IMR-90 (cell line): ENCODE measurements at regions not wholly inside any gene's neighbourhood (a gene's known extent, or its start where the extent isn't known, plus 50 kb on each side); places are given as distances from the start of the nearest gene placed in this dataset.

ENCODE experiments used
- ATAC-seq: fragments of 200-7000 bp; cut with Tn5 transposase; 2 replicates; pipeline ENCODE4 v1.9.1; 2020; ENCODE audit warnings: low read depth, mild to moderate bottlenecking, moderate library complexity
- BruUV-seq: library from RNA; stranded (reverse); fragments of 400-500 nt; replicated peaks from 2 replicates; lab custom pipeline; 2021; lab: Mats Ljungman, UMichigan
- CTCF ChIA-PET: fragments of 300-600 bp; formaldehyde crosslinking; extraction: SDS; loops from one replicate; lab custom pipeline; 2021; ENCODE audit warnings: antibody characterized with exemption; lab: Yijun Ruan, JAX
- POLR2A ChIA-PET: fragments of 300-600 bp; sonication (Branson Sonifier 250); formaldehyde crosslinking; loops from one replicate; lab custom pipeline; 2022; ENCODE audit warnings: antibody characterized with exemption; ENCODE audit not compliant: unreplicated experiment; lab: Charles Lee
- DNase-seq: peaks from one replicate; pipeline ENCODE4 v3.0.0; 2013
- H2AFZ ChIP-seq: replicated peaks from 2 replicates; pipeline ENCODE3; 2013; ENCODE audit warnings: low read length, mild to moderate bottlenecking; ENCODE audit not compliant: poor library complexity
- H2AK5ac ChIP-seq: 2 replicates; pipeline ENCODE4 v1.6.1; 2013; ENCODE audit warnings: low read depth, low read length, inconsistent platforms
- H2AK9ac ChIP-seq: replicated peaks from 2 replicates; pipeline ENCODE3; 2013; ENCODE audit warnings: mild to moderate bottlenecking, low read depth, low read length, moderate library complexity; ENCODE audit not compliant: poor library complexity
- H2BK120ac ChIP-seq: 2 replicates; pipeline ENCODE4 v1.6.1; 2013; ENCODE audit warnings: low read depth, low read length, inconsistent platforms
- H2BK15ac ChIP-seq: 3 replicates; pipeline ENCODE4 v1.6.1; 2013; ENCODE audit warnings: low read depth, low read length, inconsistent platforms
- H2BK20ac ChIP-seq: 2 replicates; pipeline ENCODE4 v1.6.1; 2013; ENCODE audit warnings: low read depth, mild to moderate bottlenecking, inconsistent platforms, low read length, moderate library complexity
- H2BK5ac ChIP-seq: 2 replicates; pipeline ENCODE4 v1.6.1; 2013; ENCODE audit warnings: mild to moderate bottlenecking, low read depth, low read length, inconsistent platforms; ENCODE audit not compliant: poor library complexity, severe bottlenecking
- H3K14ac ChIP-seq: replicated peaks from 2 replicates; pipeline ENCODE4 v1.6.1; 2013; ENCODE audit warnings: low read depth, low read length, inconsistent platforms
- H3K18ac ChIP-seq: 2 replicates; pipeline ENCODE4 v1.6.1; 2013; ENCODE audit warnings: low read depth, low read length, control low read depth
- H3K23ac ChIP-seq: 2 replicates; pipeline ENCODE4 v1.6.1; 2013; ENCODE audit warnings: low read depth, low read length, inconsistent platforms
- H3K27ac ChIP-seq: 2 replicates; pipeline ENCODE4 v1.5.1; 2013; ENCODE audit warnings: mild to moderate bottlenecking, control low read depth, low read length; ENCODE audit not compliant: insufficient read depth
- H3K27me3 ChIP-seq: 2 replicates; pipeline ENCODE4 v1.6.1; 2013; ENCODE audit warnings: low read length; ENCODE audit not compliant: control insufficient read depth, insufficient read depth
- H3K36me3 ChIP-seq: 2 replicates; pipeline ENCODE4 v1.6.1; 2013; ENCODE audit warnings: low read length, mixed read lengths; ENCODE audit not compliant: control insufficient read depth, insufficient read depth
- H3K4ac ChIP-seq: 2 replicates; pipeline ENCODE4 v1.6.1; 2013; ENCODE audit warnings: low read depth, low read length, inconsistent platforms
- H3K4me1 ChIP-seq: 2 replicates; pipeline ENCODE4 v1.6.1; 2013; ENCODE audit warnings: low read length, mixed read lengths; ENCODE audit not compliant: control insufficient read depth, insufficient read depth
- H3K4me2 ChIP-seq: 2 replicates; pipeline ENCODE4 v1.6.1; 2013; ENCODE audit warnings: low read depth, mild to moderate bottlenecking, control low read depth, low read length, moderate library complexity
- H3K4me3 ChIP-seq: 2 replicates; pipeline ENCODE4 v1.5.1; 2013; ENCODE audit warnings: low read depth, mild to moderate bottlenecking, control low read depth, low read length, moderate library complexity; ENCODE audit not compliant: insufficient read depth
- H3K56ac ChIP-seq: 2 replicates; pipeline ENCODE4 v1.6.1; 2013; ENCODE audit warnings: low read length, inconsistent platforms; ENCODE audit not compliant: insufficient read depth; ENCODE audit errors: extremely low read depth
- H3K79me1 ChIP-seq, 2 experiments: 2 replicates each; pipeline ENCODE4 v1.6.1; 2013; ENCODE audit warnings: low read length in 2 of 2, inconsistent platforms in 1 of 2, low read depth in 1 of 2
- H3K9ac ChIP-seq: 2 replicates; pipeline ENCODE4 v1.6.1; 2013; ENCODE audit warnings: low read depth, low read length, control low read depth
- H3K9me1 ChIP-seq: 2 replicates; pipeline ENCODE4 v1.6.1; 2013; ENCODE audit warnings: low read length, inconsistent platforms; ENCODE audit not compliant: insufficient read depth
- H3K9me3 ChIP-seq: 2 replicates; pipeline ENCODE4 v1.6.1; 2013; ENCODE audit warnings: low read length; ENCODE audit not compliant: control insufficient read depth, insufficient read depth
- H4K20me1 ChIP-seq: 2 replicates; pipeline ENCODE4 v1.6.1; 2013; ENCODE audit warnings: low read length, inconsistent platforms; ENCODE audit not compliant: insufficient read depth
- H4K5ac ChIP-seq: 2 replicates; pipeline ENCODE4 v1.6.1; 2013; ENCODE audit warnings: mild to moderate bottlenecking, low read depth, low read length, control low read depth
- H4K8ac ChIP-seq, 2 experiments: 2 replicates each; pipeline ENCODE4 v1.6.1; 2013; ENCODE audit warnings: low read depth in 2 of 2, low read length in 2 of 2, control low read depth in 1 of 2, inconsistent platforms in 1 of 2
- H4K91ac ChIP-seq: 2 replicates; pipeline ENCODE4 v1.6.1; 2013; ENCODE audit warnings: low read depth, low read length, inconsistent platforms; ENCODE audit not compliant: insufficient read depth
- CEBPB ChIP-seq: IDR thresholded peaks from 2 replicates; pipeline ENCODE4 v1.6.1; 2012; ENCODE audit warnings: low read depth, low read length, improper control_type of control experiment
- CHD1 ChIP-seq: IDR thresholded peaks from 2 replicates; pipeline ENCODE4 v1.6.1; 2012; ENCODE audit warnings: low read depth, low read length, improper control_type of control experiment
- FOS ChIP-seq: fragments of 150-350 bp; IDR thresholded peaks from 2 replicates; pipeline ENCODE4 v1.6.1; 2016; ENCODE audit warnings: low read depth, low read length
- RFX5 ChIP-seq: IDR thresholded peaks from 2 replicates; pipeline ENCODE4 v1.8.0; 2012; ENCODE audit warnings: low read depth, mild to moderate bottlenecking, low read length, moderate library complexity
- WGBS, 2 experiments: methylation state at CpG; one replicate each; pipeline versions ENCODE4 v1.1.5 to v1.1.7; 2013; ENCODE audit warnings: missing lambda C conversion rate in 2 of 2; ENCODE audit not compliant: insufficient read length in 1 of 2; ENCODE audit errors: extremely low coverage in 2 of 2; 5-methylcytosine and 5-hydroxymethylcytosine counted together
- dilution Hi-C: fragments of 300-500 bp; cut with HindIII; formaldehyde crosslinking; loops from one replicate; pipeline ENCODE4 v1.14.3; 2018; ENCODE audit warnings: low sequenced_read_pairs; ENCODE audit not compliant: unreplicated experiment
- in situ Hi-C: fragments of 300-500 bp; cut with MboI; formaldehyde crosslinking; loops from 3 replicates; pipeline ENCODE4 v1.14.3; 2019; ENCODE audit warnings: low sequenced_read_pairs, inconsistent platforms, mixed read lengths
- intact Hi-C: fragments of 100-400 bp; cut with micrococcal nuclease; formaldehyde crosslinking; loops from 2 replicates; pipeline ENCODE4 v1.10.0; 2022
- TF ChIP-seq, protein P1 (sequence below): conservative IDR thresholded peaks from 2 replicates; pipeline ENCODE4 v1.5.1; 2012; ENCODE audit warnings: mild to moderate bottlenecking, low read depth, low read length, improper control_type of control experiment

DNA sequence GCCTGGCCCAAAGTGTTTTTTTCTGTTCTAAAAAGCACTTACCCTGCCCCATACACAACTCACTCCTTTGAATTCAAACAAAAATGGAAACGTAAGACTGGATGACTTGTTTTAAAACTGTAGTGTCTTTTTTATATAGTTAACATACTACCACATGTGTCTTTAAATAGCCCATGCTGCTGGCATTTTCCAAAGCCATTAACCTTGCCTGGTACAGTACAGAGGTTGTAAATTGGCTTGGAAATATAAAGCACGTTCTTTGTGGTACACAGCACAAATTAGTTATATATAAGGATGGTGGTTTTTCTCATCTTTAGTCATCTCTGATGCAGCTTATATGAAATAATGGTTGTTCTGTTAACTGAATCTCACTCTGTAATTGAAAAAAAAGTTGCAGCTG is 519.7 kb upstream of the ZNF608 start:
- Histone ChIP-seq H3K9ac (no peak overlapping the region), H4K91ac (no peak overlapping the region), H3K79me1 (no peaks in the 10 kb centered on the region), H3K4ac (no peak overlapping the region), H3K27me3 (no peaks in the 10 kb centered on the region), H3K4me2 (no peak overlapping the region), H3K4me3 (no peak overlapping the region), H3K56ac (no peak overlapping the region), H4K5ac (no peak overlapping the region), H3K18ac (no peak overlapping the region), H4K20me1 (no peaks in the 10 kb centered on the region), H2AK5ac (no peak overlapping the region), H3K36me3 (no peaks in the 10 kb centered on the region), H3K9me3 (no peaks in the 10 kb centered on the region), H4K8ac (no peak overlapping the region), H3K9me1 (no peaks in the 10 kb centered on the region), H3K4me1 (peaks cover 2% of the 10 kb centered on the region; the same call in 1 of the 2 replicates), H2AK9ac (no peak overlapping the region), H2BK15ac (no peak overlapping the region), H2BK5ac (no peak overlapping the region), H2BK120ac (no peak overlapping the region), H2AFZ (no peak overlapping the region), H3K14ac (no peak overlapping the region), H3K27ac (no peak overlapping the region), H2BK20ac (no peak overlapping the region), H3K23ac (no peak overlapping the region)
- dilution Hi-C loops: no loop called here
- intact Hi-C loops: no loop called here
- ChIA-PET POLR2A (no interaction called here), CTCF (no interaction called here)
- WGBS, 2 experiments: no CpG with 5 or more reads among the region's 2 CpGs
- ATAC-seq (no peak), DNase-seq (no peak)
- no TSS peak for BruUV-seq
- TF ChIP-seq FOS (no peak), CHD1 (no peak), CEBPB (no peak), RFX5 (no peak)
- TF ChIP-seq, protein P1, sequence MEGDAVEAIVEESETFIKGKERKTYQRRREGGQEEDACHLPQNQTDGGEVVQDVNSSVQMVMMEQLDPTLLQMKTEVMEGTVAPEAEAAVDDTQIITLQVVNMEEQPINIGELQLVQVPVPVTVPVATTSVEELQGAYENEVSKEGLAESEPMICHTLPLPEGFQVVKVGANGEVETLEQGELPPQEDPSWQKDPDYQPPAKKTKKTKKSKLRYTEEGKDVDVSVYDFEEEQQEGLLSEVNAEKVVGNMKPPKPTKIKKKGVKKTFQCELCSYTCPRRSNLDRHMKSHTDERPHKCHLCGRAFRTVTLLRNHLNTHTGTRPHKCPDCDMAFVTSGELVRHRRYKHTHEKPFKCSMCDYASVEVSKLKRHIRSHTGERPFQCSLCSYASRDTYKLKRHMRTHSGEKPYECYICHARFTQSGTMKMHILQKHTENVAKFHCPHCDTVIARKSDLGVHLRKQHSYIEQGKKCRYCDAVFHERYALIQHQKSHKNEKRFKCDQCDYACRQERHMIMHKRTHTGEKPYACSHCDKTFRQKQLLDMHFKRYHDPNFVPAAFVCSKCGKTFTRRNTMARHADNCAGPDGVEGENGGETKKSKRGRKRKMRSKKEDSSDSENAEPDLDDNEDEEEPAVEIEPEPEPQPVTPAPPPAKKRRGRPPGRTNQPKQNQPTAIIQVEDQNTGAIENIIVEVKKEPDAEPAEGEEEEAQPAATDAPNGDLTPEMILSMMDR: no peak
- in situ Hi-C loops: no loop called here
